Activated gamma-delta T cell treated with Interleukin-2 at 50 U/mL for 16 hours (primary cell): ENCODE measurements at regions not wholly inside any gene's neighbourhood (a gene's known extent, or its start where the extent isn't known, plus 50 kb on each side); places are given as distances from the start of the nearest gene placed in this dataset.

Experiments
- DNase-seq: peaks from one replicate; pipeline ENCODE4 v3.0.0-alpha.2; 2020

DNA sequence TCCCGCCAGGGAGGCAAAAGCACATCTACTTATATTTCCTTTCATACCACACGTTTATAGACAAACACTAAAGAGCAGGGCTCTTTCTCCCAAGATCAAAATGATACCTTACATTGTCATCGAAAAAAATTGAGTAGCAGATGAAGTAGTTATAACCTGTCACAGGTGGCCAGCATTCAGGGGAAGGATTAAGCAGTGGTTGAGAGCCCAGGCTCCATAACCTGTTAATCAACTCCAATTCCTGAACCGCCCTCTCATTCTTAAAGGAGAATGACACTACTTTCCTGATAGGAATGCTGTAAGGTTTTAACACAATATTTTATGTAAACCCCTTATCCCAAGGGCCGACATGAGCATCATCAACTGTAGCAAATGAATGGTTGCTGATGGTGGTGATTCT lies 268.9 kb upstream of the KCNIP4 start:
- no peak for DNase-seq

- DNase-seq, result no peak
These were observed 267.7 kb upstream of the KCNIP4 start for GRCh38 chr4:22216278-22216677.

GRCh38 chr4:22215084-22215483 lies 266.5 kb upstream of the KCNIP4 start:
- no peak for DNase-seq

DNA sequence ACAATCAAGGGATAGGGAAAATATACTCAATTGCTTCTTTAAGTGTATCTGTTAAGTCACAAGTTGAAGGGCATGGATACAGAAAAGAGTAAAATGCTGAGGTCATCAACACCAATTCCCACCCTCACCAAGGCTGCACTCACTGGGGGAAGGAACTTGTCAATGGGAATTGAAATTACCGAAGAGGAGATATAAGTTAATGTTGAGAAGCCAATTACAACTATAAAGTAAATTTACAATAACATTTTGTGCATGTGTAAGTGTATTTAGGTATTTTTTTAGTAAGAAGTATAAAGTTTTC lies 255.1 kb upstream of the KCNIP4 start:
- DNase-seq, result no peak

GRCh38 chr4:22202975-22203710 lies 254.6 kb upstream of the KCNIP4 start:
- DNase-seq, result no peak

DNA sequence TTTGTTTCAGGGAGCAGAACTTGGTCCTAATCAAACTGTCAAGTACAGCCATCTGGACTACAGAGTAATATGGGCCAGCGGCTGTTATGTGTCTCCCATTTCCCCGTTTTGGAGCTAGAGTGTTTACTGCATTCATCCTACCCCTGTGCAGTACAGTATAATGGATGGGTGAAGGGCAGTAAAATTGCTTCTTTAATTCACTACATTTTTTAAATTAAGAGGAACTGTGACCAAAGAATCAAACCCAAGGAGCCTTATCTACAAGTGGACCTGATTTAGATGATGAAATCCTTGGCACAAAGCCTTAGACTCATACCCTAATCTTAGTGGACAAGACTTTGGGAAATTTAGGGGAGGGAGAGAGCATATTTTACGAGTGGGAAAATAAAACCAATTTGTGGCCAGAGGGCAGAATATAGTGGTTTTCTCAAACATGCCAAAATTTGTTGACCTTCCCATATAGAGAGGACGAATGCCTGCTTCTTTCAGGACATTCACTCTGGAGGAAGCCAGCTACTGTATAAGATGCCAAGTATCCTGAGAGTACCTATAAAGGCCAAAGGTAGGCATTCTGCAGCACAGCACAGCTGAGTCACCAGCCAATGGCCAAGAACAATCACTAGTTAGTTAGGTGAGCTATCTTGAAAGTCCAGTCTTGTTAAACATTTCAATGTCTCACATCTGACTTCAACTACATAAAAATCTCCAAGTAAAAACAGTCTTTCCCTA lies 253.8 kb upstream of the KCNIP4 start:
- no peak for DNase-seq

DNA sequence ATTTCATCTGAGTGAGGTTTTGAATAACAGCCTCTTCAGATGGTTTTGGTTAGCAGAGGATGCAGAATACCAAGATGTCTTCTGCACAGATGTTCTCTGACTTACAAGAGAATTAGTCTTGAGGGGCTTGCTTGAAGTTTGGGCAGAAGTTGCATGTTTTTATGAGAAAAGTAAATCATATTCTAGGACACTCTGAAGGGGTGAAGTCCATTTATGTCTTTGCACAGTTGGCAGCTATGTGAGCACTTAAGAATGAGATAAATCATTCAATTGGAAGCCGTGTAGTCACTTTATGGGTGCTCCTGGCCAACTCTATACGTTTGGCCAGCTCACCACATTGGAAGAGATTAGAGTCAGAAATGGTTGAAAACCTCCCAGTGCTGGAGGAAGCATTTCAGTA lies 252.7 kb upstream of the KCNIP4 start:
- DNase-seq, result no peak

DNA sequence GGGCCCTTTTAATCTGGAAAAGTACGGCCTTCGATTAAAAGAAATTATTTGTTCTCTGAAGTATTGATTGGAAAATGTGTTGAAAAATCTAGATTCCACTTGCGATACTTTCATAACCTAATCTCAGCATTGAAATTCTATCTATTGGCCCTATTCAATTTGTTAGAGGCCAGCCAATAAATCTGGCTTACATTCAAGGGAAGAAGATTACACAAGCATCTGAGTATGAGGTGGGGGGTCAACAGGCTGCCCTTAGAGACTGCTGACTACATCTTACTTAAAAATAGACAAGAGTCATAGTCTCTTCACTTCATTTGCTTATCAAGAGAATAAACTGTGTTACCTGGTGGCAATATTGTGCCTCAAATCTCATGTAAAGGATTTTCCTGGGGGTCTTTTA lies 248.0 kb upstream of the KCNIP4 start:
- DNase-seq, result no peak

DNA sequence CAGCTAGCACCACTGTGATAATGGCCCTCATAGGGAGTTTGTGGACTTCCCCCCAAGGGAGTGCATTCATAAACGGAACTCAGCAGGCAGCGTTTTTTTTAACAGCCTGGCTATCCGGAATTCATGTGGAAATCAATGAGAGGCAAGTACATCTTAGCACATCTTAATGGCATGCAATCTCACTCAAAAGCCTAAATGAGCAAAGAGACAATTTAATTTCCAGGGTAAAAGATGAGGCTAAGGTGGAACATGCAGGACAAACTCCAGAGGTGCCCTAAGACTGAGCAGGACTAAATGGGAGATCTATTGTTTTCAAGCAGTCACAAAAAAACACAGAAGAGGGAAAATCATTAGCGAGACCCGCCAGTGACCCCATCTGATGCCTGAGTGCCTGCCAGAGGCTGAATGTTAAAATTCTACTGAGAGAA lies 243.5 kb upstream of the KCNIP4 start:
- no peak for DNase-seq

DNA sequence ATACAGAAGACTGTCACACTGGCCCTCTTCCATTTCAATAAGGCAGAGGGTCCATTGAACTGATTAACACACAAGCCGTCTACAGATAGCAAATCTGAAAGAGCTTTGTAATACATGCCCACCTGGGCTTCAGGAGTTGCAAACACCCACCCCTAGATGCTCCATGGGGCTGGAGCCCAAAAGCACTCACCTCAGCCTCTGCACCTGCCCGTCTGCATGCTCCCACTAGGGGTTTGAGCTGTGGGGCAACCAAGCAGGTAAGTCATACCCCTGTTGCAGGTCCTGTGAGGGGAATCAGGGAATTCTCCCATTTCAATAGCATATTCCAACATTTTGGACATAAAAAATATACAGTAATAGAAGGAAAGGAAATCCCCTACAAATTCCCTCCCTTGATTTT lies 243.0 kb upstream of the KCNIP4 start:
- DNase-seq, result no peak

GRCh38 chr4:22190855-22191254 lies 242.3 kb upstream of the KCNIP4 start:
- no peak for DNase-seq

DNA sequence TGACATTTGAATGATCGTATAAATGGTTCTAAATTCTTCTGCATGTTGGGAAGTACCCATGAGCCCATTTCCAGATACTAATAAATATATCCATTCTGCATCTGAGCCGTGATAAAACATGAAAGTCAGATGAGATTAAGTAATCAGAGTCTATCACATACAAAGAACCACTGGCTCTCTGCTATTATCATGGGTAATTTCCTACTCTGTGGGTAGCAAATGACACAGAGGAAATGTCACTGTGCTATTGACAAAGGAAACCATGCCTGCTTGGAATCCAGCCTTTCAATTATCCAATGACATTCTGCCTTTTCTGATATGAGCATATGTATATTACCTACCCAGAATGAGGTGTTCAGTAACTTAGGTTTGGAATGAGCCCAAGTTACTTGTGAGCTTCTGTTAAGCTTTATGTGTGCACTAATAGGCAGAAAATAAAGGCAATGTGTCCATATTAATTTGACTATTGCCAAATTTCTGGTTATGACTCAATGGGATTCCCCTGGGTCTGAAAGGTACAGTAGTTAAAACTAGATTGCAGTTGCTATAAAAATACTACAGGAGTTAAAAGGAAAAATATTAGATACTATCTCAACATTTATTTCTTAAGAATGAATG lies 238.7 kb upstream of the KCNIP4 start:
- DNase-seq, result no peak

DNA sequence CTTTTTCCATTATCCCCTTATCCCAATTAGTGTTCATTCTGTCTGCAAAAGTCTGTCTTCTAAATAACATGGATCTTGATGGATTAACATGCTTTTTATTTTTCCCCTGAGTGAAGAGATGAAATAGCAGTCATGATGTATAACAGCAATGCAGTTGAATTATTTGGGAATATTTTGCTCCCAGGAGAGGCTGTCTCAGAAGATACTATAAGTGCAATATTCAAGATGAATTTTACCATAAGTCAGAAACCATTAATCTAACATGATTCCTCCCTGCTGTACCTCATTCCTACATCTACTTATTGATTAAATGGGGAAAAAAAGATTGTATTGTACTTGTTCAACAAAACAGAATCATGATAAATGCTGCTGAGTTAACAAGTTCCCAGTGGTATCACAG lies 233.2 kb upstream of the KCNIP4 start:
- DNase-seq, result no peak

GRCh38 chr4:22179124-22179874 lies 230.7 kb upstream of the KCNIP4 start:
- DNase-seq, result no peak

DNA sequence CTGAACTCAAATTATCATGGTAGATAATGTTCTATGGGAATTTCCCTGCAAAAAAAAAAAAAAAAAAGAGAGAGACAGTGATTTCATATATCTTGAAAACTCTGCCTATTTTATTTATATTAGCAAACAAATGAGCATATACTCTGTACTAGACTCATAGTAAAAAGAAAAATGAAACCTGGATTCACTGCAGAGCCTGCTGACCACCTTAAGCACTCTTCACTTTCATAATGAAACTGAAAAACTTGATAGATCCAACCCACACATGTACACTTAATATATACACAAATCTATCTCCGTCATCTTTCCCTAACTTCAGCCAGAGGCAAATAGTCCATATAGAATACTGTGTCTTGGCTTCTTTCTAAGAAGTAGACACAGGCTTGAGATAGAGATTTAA lies 226.1 kb upstream of the KCNIP4 start:
- no peak for DNase-seq

DNA sequence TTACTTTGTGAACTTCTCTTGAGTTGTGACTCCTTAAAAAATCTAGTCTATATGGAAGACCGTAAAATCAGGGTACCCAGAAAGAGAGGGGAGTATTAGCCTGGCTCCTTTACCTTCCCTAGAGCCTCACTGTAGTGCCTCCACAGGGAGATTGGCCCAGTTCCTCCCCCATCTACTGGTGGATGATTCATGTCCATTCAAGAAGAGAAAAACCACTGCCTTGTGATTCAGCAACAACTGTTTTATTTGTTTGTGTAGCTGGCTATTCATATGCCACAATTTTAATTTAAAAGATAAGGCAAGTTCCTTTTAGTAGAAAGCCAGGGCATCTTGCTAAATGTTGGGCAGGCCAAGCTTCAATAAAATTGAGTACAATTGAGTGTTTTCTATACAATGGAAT lies 221.8 kb upstream of the KCNIP4 start:
- DNase-seq, result no peak

GRCh38 chr4:22167201-22167600 lies 218.6 kb upstream of the KCNIP4 start:
- no peak for DNase-seq

DNA sequence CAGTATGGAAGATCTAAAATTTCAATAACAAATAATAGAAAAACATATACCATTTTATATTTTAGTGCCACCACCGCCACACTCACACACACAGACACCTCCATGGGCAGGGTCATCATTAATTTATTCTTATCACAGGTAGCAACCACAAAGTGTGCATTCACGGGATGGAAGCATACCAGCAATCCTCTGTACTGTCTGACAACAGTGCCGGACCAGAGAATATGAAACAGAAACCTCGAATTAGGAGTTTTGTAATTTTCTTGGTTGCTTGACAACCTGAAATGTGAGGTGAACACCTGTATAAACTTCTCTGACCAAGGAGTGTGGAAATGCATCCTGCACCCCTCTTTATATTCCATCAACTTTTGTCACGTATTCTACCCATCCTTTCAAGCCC lies 213.9 kb upstream of the KCNIP4 start:
- DNase-seq, result no peak

DNA sequence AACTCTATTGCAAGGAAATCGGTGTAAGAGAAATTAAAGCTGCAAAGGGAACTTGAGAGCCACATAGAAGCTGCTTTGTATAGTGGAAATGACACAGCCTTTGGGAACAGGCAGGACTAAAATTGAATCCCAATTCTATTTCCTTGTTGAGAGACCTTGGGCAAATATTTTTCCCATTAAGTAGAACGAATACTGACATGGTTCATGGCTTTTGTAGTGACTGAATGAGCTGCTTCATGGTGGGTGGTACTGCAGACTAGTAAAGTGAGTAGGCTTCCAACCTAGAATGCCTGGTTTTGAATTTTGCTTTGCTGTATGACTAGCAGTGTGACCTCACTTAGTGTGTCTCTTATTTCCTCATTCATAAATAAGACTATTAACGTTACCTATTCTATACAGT lies 182.2 kb upstream of the KCNIP4 start:
- no peak for DNase-seq

DNA sequence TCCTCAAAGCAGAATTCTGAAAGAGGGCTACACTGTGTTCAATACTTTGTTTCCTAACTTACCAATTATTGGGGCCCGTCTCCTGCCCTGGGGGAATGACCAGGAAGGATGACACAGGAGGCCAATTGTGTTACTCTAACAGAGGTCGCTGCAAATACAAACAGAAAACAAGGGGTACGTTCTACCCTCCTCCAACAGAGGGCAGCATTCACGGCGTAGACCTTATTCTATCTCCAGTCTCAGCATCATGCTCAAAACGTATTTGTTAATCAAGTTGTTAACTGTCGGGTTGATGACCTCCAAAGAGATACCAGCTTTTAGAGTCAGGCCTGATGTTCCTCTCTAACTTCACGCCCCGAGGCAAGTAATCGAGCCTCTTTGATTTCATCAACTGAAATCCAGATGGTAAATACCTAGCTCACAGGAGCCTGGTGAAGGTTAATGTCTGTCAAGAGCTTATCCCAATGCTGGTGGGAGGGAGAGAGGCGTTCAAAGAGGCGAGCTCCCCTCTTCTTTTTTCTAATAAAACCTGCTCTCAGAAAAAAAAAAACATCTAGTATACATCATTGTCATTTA lies 181.0 kb upstream of the KCNIP4 start:
- no peak for DNase-seq

- DNase-seq, result no peak
These were observed 173.5 kb upstream of the KCNIP4 start for GRCh38 chr4:22122062-22122461.

DNA sequence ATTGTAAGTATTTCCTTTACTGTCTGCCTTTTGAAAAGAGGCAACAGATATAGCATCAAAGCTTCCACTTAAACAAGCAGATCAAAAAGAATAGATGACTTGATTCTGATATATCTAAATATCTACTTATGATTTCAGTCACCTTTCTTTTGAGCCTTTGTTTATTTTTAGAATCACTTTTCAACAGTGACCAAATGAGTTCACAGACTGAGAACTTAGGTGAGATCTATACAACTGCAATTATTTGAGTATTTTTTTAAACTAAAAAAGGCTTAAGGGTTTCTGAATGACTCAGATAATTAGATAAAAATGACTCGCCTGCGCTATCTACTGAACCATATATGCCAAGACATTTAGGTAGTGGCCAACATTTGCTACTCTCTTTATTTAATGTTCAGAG lies 166.7 kb upstream of the KCNIP4 start:
- DNase-seq, result no peak

- DNase-seq, result no peak
These were observed 155.2 kb upstream of the KCNIP4 start for GRCh38 chr4:22103768-22104167.
